ENCODE measurements at regions not wholly inside any gene's neighbourhood (a gene's known extent, or its start where the extent isn't known, plus 50 kb on each side); places are given as distances from the start of the nearest gene placed in this dataset.

DNA sequence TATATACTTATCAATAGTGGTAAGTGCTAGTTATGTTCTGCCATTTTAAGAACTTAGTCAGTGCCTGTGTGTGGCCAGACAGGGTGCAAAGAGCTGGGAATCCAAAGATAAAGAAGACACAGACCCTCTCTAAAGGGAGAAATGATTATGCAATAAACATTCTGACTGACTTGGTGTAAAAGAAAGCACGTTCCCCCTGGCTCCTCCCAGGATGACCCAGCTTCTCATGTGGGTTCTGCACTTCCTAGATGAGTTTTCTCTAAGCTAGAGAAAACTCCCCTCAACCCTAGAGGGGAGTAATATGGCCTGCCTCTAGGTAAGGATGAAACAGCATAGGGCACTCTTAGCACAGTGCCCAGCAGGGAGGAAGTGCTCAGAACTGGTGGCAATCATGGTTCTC lies 231.2 kb downstream of the VRK1 start:
- Mint-ChIP-seq H3K9me3 (no peaks in the 10 kb centered on the region), H3K4me1 (peaks cover 17% of the 10 kb centered on the region), H3K4me3 (no peak overlapping the region), H3K27me3 (ENCODE audit: insufficient read depth) (peaks cover 37% of the 10 kb centered on the region), H3K36me3 (ENCODE audit: low read depth) (no peaks in the 10 kb centered on the region), H3K27ac (no peak overlapping the region)
- Histone ChIP-seq H3K27me3 (ENCODE audit: control insufficient read depth, insufficient read depth, low read length, poor library complexity, severe bottlenecking) (peaks cover 35% of the 10 kb centered on the region), H3K4me3 (ENCODE audit: low read length) (no peak overlapping the region), H3K9me3 (ENCODE audit: control insufficient read depth, low read length) (peaks cover 8% of the 10 kb centered on the region), H3K36me3 (ENCODE audit: control insufficient read depth, insufficient read depth, low read length) (no peaks in the 10 kb centered on the region), H3K9ac (ENCODE audit: extremely low read depth, low read length, poor library complexity, severe bottlenecking) (no peak overlapping the region), H3K27ac (ENCODE audit: low read depth, low read length) (no peak overlapping the region), H3K4me1 (ENCODE audit: control insufficient read depth, insufficient read depth, low read length) (peaks cover 3% of the 10 kb centered on the region)
- TF ChIP-seq, protein P1, sequence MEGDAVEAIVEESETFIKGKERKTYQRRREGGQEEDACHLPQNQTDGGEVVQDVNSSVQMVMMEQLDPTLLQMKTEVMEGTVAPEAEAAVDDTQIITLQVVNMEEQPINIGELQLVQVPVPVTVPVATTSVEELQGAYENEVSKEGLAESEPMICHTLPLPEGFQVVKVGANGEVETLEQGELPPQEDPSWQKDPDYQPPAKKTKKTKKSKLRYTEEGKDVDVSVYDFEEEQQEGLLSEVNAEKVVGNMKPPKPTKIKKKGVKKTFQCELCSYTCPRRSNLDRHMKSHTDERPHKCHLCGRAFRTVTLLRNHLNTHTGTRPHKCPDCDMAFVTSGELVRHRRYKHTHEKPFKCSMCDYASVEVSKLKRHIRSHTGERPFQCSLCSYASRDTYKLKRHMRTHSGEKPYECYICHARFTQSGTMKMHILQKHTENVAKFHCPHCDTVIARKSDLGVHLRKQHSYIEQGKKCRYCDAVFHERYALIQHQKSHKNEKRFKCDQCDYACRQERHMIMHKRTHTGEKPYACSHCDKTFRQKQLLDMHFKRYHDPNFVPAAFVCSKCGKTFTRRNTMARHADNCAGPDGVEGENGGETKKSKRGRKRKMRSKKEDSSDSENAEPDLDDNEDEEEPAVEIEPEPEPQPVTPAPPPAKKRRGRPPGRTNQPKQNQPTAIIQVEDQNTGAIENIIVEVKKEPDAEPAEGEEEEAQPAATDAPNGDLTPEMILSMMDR (conservative IDR thresholded peaks at IDR 0.05), result no peak
- 54% methylated on average over 1 of the region's 1 CpG; no CpG with 5 or more reads in 1 of the 2 experiments for WGBS, 2 experiments (ENCODE audit: insufficient coverage in 1 of 2, insufficient read length in 1 of 2)
- DNase-seq, result no peak

DNA sequence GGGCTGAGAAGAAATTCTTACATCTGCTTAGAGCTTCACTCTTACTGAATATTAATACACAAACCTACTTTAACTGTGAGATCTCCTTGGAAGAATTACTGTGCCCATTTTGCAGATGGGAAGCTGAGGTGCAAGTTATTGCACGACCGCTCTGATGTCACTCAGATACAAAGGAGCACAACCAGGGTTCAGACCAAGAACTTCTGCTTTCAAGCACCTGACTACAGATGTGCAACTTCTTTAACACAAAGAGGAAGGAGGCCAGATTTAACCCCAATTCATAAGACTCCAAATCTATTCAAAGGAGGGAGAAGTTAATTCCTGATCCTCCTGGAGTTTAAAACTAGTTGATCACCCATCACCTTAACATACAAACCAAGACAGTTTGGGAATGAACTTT lies 232.6 kb downstream of the VRK1 start:
- WGBS, 2 experiments (ENCODE audit: insufficient coverage in 1 of 2, insufficient read length in 1 of 2), result 93 to 98% methylated on average over 2 of the region's 2 CpGs
- H3K9me3 ChIP-seq (ENCODE audit: control insufficient read depth, low read length), result peaks cover 8% of the 10 kb centered on the region
- Mint-ChIP-seq H3K27me3 (ENCODE audit: insufficient read depth) (peaks cover 47% of the 10 kb centered on the region), H3K9me3 (no peaks in the 10 kb centered on the region), H3K4me3 (no peak overlapping the region), H3K4me1 (peaks cover 17% of the 10 kb centered on the region), H3K27ac (no peak overlapping the region), H3K36me3 (ENCODE audit: low read depth) (no peaks in the 10 kb centered on the region)
- TF ChIP-seq, protein P1 (conservative IDR thresholded peaks at IDR 0.05), result no peak
- DNase-seq, result no peak
- H3K4me3 ChIP-seq (ENCODE audit: low read length), result no peak overlapping the region
- H3K9ac ChIP-seq (ENCODE audit: extremely low read depth, low read length, poor library complexity, severe bottlenecking), result no peak overlapping the region
- peaks cover 49% of the 10 kb centered on the region for H3K27me3 ChIP-seq (ENCODE audit: control insufficient read depth, insufficient read depth, low read length, poor library complexity, severe bottlenecking)
- no peaks in the 10 kb centered on the region for H3K36me3 ChIP-seq (ENCODE audit: control insufficient read depth, insufficient read depth, low read length)
- peaks cover 3% of the 10 kb centered on the region for H3K4me1 ChIP-seq (ENCODE audit: control insufficient read depth, insufficient read depth, low read length)
- no peak overlapping the region for H3K27ac ChIP-seq (ENCODE audit: low read depth, low read length)

DNA sequence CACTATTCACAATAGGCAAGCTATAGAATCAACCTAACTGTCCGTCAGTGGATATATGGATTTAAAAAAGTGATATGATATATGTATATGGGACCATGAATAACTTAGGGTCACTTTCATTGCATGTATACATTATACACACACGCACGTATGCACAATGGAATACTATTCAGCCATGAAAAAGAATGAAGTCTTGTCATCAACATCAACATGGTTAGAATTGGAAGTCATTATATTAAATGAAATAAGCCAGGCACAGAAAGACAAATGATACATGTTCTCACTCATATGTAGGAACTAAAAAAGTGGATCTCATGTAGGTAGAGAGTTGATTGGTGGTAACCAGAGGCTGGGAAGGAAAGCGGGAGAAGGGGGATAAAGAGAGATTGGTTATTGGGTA lies 234.3 kb downstream of the VRK1 start:
- Mint-ChIP-seq H3K4me1 (peaks cover 9% of the 10 kb centered on the region), H3K27ac (no peak overlapping the region), H3K9me3 (peaks cover 2% of the 10 kb centered on the region), H3K27me3 (ENCODE audit: insufficient read depth) (peaks cover 48% of the 10 kb centered on the region), H3K4me3 (no peak overlapping the region), H3K36me3 (ENCODE audit: low read depth) (no peaks in the 10 kb centered on the region)
- H3K9me3 ChIP-seq (ENCODE audit: control insufficient read depth, low read length), result peaks cover 8% of the 10 kb centered on the region
- no peak overlapping the region for H3K4me3 ChIP-seq (ENCODE audit: low read length)
- peaks cover 58% of the 10 kb centered on the region for H3K27me3 ChIP-seq (ENCODE audit: control insufficient read depth, insufficient read depth, low read length, poor library complexity, severe bottlenecking)
- H3K27ac ChIP-seq (ENCODE audit: low read depth, low read length), result no peak overlapping the region
- 99 to 100% methylated on average over 1 to 3 of the region's 4 CpGs for WGBS, 2 experiments (ENCODE audit: insufficient coverage in 1 of 2, insufficient read length in 1 of 2)
- no peak for DNase-seq
- TF ChIP-seq, protein P1 (conservative IDR thresholded peaks at IDR 0.05), result no peak
- no peaks in the 10 kb centered on the region for H3K4me1 ChIP-seq (ENCODE audit: control insufficient read depth, insufficient read depth, low read length)
- H3K9ac ChIP-seq (ENCODE audit: extremely low read depth, low read length, poor library complexity, severe bottlenecking), result no peak overlapping the region
- no peaks in the 10 kb centered on the region for H3K36me3 ChIP-seq (ENCODE audit: control insufficient read depth, insufficient read depth, low read length)

Data from endodermal cell (in vitro differentiated cells).